Thyroid gland (tissue), 4 donors: ENCODE measurements at regions not wholly inside any gene's neighbourhood (a gene's known extent, or its start where the extent isn't known, plus 50 kb on each side); places are given as distances from the start of the nearest gene placed in this dataset.

ENCODE experiments used
- CTCF ChIP-seq, 6 experiments: fragments of 200-600 bp in 3 of 6; fragments of 450-650 bp in 3 of 6; sonication (generic) in 3 of 6; IDR thresholded peaks; one replicate each; pipeline ENCODE4 v1.5.1; 2016 to 2019; ENCODE audit warnings: antibody characterized with exemption in 6 of 6, mild to moderate bottlenecking in 2 of 6, inconsistent platforms in 1 of 6, moderate library complexity in 1 of 6
- POLR2A ChIP-seq, 2 donors: fragments of 450-650 bp; IDR thresholded peaks; one replicate each; pipeline ENCODE4 v1.6.1; 2017; ENCODE audit warnings: antibody characterized with exemption in 2 of 2, mild to moderate bottlenecking in 2 of 2, moderate library complexity in 1 of 2

DNA sequence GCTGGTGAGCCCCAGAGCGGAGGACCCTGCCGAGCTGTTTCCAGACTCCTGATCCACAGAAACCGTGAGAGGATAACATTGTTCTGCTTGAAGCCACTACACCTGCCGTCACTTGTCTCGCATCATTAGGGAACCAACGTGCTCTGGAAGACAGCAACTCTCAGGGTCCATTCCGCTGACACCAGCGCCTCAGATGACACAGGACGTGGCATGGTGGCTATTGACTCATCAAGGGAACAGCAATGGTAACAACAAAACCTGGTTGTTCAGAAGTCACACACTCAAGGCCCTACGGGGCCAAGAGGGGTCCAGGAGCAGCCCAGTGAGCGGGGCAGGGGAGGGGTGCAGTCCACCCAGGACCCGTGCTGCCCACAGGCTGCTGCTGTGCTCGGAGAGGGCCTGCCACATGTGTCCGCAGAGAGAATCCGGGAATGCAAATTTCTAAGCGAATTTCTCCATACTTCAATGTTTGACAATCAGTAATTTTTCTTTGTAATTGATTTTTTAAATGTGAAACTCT lies 110.4 kb downstream of the TTLL2 start:
- TF ChIP-seq POLR2A (IDR thresholded peaks at IDR 0.05) (no peak), CTCF (IDR thresholded peaks at IDR 0.05) (no peak)
